OCI-LY1 (cell line): ENCODE measurements at regions not wholly inside any gene's neighbourhood (a gene's known extent, or its start where the extent isn't known, plus 50 kb on each side); places are given as distances from the start of the nearest gene placed in this dataset.

Experiments
- H2AFZ ChIP-seq: fragments of 200-600 bp; sonication (generic), shearing (Covaris generic); 2 replicates; pipeline ENCODE4 v1.6.0; 2014; ENCODE audit warnings: antibody characterized with exemption, mild to moderate bottlenecking, low read length
- H3F3A ChIP-seq: fragments of 200-600 bp; sonication (generic), shearing (Covaris generic); 2 replicates; pipeline ENCODE4 v1.6.0; 2014; ENCODE audit warnings: mild to moderate bottlenecking, antibody characterized with exemption, low read length, moderate library complexity; ENCODE audit not compliant: insufficient read depth
- H3K27ac ChIP-seq: fragments of 200-600 bp; sonication (generic); 2 replicates; pipeline ENCODE4 v1.5.1; 2014; ENCODE audit warnings: low read length, mixed run types, mild to moderate bottlenecking, low read depth; ENCODE audit not compliant: poor library complexity, severe bottlenecking
- H3K27me3 ChIP-seq: fragments of 200-600 bp; sonication (generic); 2 replicates; pipeline ENCODE4 v1.6.0; 2014; ENCODE audit warnings: antibody characterized with exemption, mild to moderate bottlenecking, low read length, moderate library complexity; ENCODE audit not compliant: insufficient read depth
- H3K36me3 ChIP-seq: fragments of 200-600 bp; sonication (generic); 2 replicates; pipeline ENCODE4 v1.6.1; 2014; ENCODE audit warnings: mild to moderate bottlenecking, antibody characterized with exemption, low read length, moderate library complexity, mixed read lengths; ENCODE audit not compliant: insufficient read depth
- H3K4me1 ChIP-seq: fragments of 200-600 bp; sonication (generic); 2 replicates; pipeline ENCODE4 v1.5.1; 2014; ENCODE audit warnings: mild to moderate bottlenecking, low read length, moderate library complexity; ENCODE audit not compliant: insufficient read depth, severe bottlenecking
- H3K4me2 ChIP-seq: fragments of 200-600 bp; sonication (generic), shearing (Covaris generic); 2 replicates; pipeline ENCODE4 v1.6.1; 2014; ENCODE audit warnings: low read length
- H3K4me3 ChIP-seq: fragments of 200-600 bp; sonication (generic); 2 replicates; pipeline ENCODE4 v1.5.1; 2014; ENCODE audit warnings: low read length, low read depth, mild to moderate bottlenecking, mixed read lengths; ENCODE audit not compliant: poor library complexity, severe bottlenecking
- H3K79me2 ChIP-seq: fragments of 200-600 bp; shearing (Covaris generic); 2 replicates; pipeline ENCODE4 v1.6.1; 2016; ENCODE audit warnings: mixed run types, low read length, mixed read lengths; ENCODE audit not compliant: insufficient read depth
- H3K9ac ChIP-seq: fragments of 200-600 bp; sonication (generic), shearing (Covaris generic); 2 replicates; pipeline ENCODE4 v1.6.1; 2014; ENCODE audit warnings: mild to moderate bottlenecking, low read length, mixed read lengths
- H3K9me2 ChIP-seq: fragments of 200-600 bp; sonication (generic), shearing (Covaris generic); 2 replicates; pipeline ENCODE4 v1.6.1; 2014; ENCODE audit warnings: low read depth, mild to moderate bottlenecking, low read length, mixed read lengths
- H3K9me3 ChIP-seq: fragments of 200-600 bp; shearing (Covaris generic); 2 replicates; pipeline ENCODE4 v1.6.1; 2014; ENCODE audit warnings: low read length, mixed read lengths
- H4K20me1 ChIP-seq: fragments of 200-600 bp; sonication (generic), shearing (Covaris generic); 2 replicates; pipeline ENCODE4 v1.6.0; 2016; ENCODE audit warnings: mild to moderate bottlenecking, low read length; ENCODE audit not compliant: insufficient read depth
- EZH2 ChIP-seq: fragments of 200-600 bp; sonication (generic), shearing (Covaris generic); IDR thresholded peaks from 2 replicates; pipeline ENCODE4 v1.8.0; 2017; ENCODE audit warnings: borderline replicate concordance, mixed run types, mild to moderate bottlenecking, antibody characterized with exemption, low read length, moderate library complexity, mixed read lengths
- TF ChIP-seq, protein P1 (sequence below): fragments of 200-600 bp; sonication (generic), shearing (Covaris generic); IDR thresholded peaks from 2 replicates; pipeline ENCODE4 v1.5.1; 2017; ENCODE audit warnings: mild to moderate bottlenecking, antibody characterized with exemption, low read length, moderate library complexity, mixed read lengths

DNA sequence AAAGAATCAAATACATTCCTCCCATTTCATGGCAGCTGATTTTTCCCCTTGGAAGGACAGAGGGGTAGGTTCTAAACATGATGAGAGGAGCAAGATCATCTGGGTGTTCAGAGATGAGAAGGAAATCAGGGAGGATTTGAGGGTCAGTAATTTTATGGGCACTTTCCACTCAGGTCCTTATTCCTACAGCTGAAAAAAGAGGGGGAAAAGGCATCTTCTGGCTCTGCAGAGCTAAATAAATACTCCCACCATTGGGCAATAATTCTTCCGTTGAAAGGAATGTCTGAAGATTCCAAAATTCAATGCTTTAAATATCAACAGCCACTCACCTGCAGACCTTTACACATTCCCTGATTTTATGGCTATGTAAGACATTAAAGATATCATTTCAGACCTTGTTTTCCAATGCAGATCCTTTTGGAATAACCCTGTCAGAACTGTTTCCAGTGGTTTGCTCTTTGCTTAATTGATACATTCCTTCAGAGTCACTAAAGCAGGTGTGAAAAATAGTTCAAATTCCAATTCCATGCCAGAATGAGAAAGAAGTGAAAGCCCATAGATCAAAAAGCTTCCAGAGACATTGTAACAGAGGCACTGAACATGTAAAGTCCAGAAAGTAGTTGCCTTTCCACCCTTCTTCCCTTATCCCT is 233.3 kb upstream of the KRR1 start:
- Histone ChIP-seq H3F3A (no peaks in the 10 kb centered on the region), H3K4me3 (no peak overlapping the region), H2AFZ (no peak overlapping the region), H4K20me1 (no peaks in the 10 kb centered on the region), H3K79me2 (no peaks in the 10 kb centered on the region), H3K9me2 (no peaks in the 10 kb centered on the region), H3K9me3 (no peaks in the 10 kb centered on the region), H3K27me3 (no peaks in the 10 kb centered on the region), H3K4me2 (no peak overlapping the region), H3K36me3 (no peaks in the 10 kb centered on the region), H3K9ac (no peak overlapping the region), H3K4me1 (no peaks in the 10 kb centered on the region), H3K27ac (no peak overlapping the region)
- TF ChIP-seq, protein P1, sequence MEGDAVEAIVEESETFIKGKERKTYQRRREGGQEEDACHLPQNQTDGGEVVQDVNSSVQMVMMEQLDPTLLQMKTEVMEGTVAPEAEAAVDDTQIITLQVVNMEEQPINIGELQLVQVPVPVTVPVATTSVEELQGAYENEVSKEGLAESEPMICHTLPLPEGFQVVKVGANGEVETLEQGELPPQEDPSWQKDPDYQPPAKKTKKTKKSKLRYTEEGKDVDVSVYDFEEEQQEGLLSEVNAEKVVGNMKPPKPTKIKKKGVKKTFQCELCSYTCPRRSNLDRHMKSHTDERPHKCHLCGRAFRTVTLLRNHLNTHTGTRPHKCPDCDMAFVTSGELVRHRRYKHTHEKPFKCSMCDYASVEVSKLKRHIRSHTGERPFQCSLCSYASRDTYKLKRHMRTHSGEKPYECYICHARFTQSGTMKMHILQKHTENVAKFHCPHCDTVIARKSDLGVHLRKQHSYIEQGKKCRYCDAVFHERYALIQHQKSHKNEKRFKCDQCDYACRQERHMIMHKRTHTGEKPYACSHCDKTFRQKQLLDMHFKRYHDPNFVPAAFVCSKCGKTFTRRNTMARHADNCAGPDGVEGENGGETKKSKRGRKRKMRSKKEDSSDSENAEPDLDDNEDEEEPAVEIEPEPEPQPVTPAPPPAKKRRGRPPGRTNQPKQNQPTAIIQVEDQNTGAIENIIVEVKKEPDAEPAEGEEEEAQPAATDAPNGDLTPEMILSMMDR = no peak
- TF ChIP-seq EZH2 = no peak

DNA sequence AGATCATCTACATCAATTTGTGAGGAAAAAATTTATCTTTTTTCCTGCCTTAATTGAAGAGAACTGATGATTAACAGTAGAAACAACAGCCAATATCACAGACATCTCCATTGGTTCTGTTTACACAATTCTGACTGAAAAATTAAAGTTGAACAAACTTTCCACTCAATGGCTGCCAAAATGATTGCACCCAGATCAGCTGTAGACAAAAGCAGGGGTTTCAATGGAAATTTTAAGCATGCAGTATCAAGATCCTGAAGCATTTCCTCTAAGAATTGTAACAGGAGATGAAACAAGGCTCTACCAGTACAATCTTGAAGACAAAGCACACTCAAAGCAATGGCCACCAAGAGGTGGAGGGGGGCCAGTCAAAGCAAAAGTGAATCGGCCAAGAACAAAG is 231.6 kb upstream of the KRR1 start:
- Histone ChIP-seq H3K9me2 (no peaks in the 10 kb centered on the region), H3K4me1 (no peaks in the 10 kb centered on the region), H2AFZ (no peak overlapping the region)

DNA sequence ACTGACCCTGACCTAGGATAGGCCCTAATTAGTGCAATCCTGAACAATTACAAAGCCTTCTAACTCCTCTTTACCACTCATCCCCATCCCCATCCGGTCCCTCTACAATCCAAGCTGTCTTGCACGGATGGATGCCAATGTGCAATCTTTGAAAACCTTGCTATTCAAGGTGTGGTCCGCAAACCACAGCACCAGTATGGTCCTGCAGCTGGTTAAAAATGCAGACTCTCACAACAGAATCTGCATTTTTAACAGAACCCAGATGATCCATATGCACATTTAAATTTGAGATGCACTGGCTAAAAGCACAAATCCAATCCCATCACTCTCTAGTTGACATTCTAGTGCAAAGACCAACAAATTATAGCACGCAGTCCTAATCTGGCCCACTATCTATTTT is 230.6 kb upstream of the KRR1 start:
- no peaks in the 10 kb centered on the region for H4K20me1 ChIP-seq
- no peak overlapping the region for H3K27ac ChIP-seq
- no peak overlapping the region for H2AFZ ChIP-seq
- H3K9me2 ChIP-seq = no peaks in the 10 kb centered on the region
- TF ChIP-seq, protein P1 = no peak
- TF ChIP-seq EZH2 = no peak
- no peaks in the 10 kb centered on the region for H3K9me3 ChIP-seq
- no peak overlapping the region for H3K4me2 ChIP-seq
- no peaks in the 10 kb centered on the region for H3K79me2 ChIP-seq
- H3F3A ChIP-seq = no peaks in the 10 kb centered on the region
- no peaks in the 10 kb centered on the region for H3K36me3 ChIP-seq
- no peak overlapping the region for H3K9ac ChIP-seq
- H3K27me3 ChIP-seq = no peaks in the 10 kb centered on the region
- no peaks in the 10 kb centered on the region for H3K4me1 ChIP-seq
- no peak overlapping the region for H3K4me3 ChIP-seq

More for the DNA sequence above, 231.6 kb upstream of the KRR1 start:
- Histone ChIP-seq H4K20me1 (no peaks in the 10 kb centered on the region), H3K27ac (no peak overlapping the region), H3K4me2 (no peak overlapping the region), H3K9ac (no peak overlapping the region), H3K4me3 (no peak overlapping the region), H3K27me3 (no peaks in the 10 kb centered on the region), H3K79me2 (no peaks in the 10 kb centered on the region), H3F3A (no peaks in the 10 kb centered on the region), H3K9me3 (no peaks in the 10 kb centered on the region), H3K36me3 (no peaks in the 10 kb centered on the region)
- TF ChIP-seq EZH2 = no peak
- TF ChIP-seq, protein P1 = no peak
